Spinal cord (tissue), 9 donors: ENCODE measurements at regions not wholly inside any gene's neighbourhood (a gene's known extent, or its start where the extent isn't known, plus 50 kb on each side); places are given as distances from the start of the nearest gene placed in this dataset.
"Not testable (repeated sequence)": the region's sequence is repeated elsewhere in the genome, so short reads cannot be mapped to it uniquely, and the experiment has no call there.

Experiments used
- DNase-seq, 6 donors: peaks; one replicate each; pipeline versions ENCODE4 v3.0.0 to v3.0.0-alpha.2; 2013 to 2015; ENCODE audit warnings: low spot score in 6 of 6, low read depth in 4 of 6
- H3K27ac ChIP-seq: one replicate; pipeline ENCODE4 v1.5.1; 2013; ENCODE audit warnings: low read depth, low read length, control low read depth
- H3K27me3 ChIP-seq: one replicate; pipeline ENCODE4 v1.6.1; 2013; ENCODE audit warnings: low read length; ENCODE audit not compliant: control insufficient read depth, insufficient read depth
- H3K36me3 ChIP-seq: one replicate; pipeline ENCODE4 v1.6.1; 2013; ENCODE audit warnings: low read length; ENCODE audit not compliant: control insufficient read depth, insufficient read depth
- H3K4me1 ChIP-seq: one replicate; pipeline ENCODE4 v1.6.1; 2013; ENCODE audit warnings: low read length; ENCODE audit not compliant: control insufficient read depth, insufficient read depth
- H3K4me3 ChIP-seq: one replicate; pipeline ENCODE4 v1.5.1; 2013; ENCODE audit warnings: low read depth, low read length, control low read depth
- H3K9me3 ChIP-seq: one replicate; pipeline ENCODE4 v1.6.1; 2013; ENCODE audit warnings: low read length; ENCODE audit not compliant: control insufficient read depth, insufficient read depth
- WGBS: methylation state at CpG from one replicate; pipeline ENCODE4 v1.1.5; 2013; ENCODE audit warnings: missing lambda C conversion rate; ENCODE audit not compliant: insufficient coverage; 5-methylcytosine and 5-hydroxymethylcytosine counted together
- donor health status: healthy.

DNA sequence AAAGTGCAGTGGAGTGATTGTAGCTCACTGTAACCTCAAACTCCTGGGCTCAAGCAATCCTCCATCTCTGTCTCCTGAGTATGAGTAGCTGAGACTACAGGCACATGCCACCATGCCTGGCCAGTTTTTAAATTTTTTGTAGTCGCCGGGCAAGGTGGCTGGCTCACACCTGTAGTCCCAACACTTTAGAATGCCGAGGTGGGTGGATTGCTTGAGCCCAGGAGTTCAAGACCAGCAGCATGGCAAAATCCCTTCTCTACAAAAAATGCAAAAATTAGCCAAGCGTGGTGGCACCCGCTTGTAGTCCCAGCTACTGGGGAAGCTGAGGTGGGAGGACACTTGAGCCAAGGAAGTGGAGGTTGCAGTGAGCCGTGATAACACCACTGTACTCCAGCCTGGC lies 219.5 kb downstream of the KLHL28 start:
- H3K4me1 ChIP-seq, result no peaks in the 10 kb centered on the region
- no peak for DNase-seq
- H3K9me3 ChIP-seq, result no peaks in the 10 kb centered on the region
- H3K27me3 ChIP-seq, result no peaks in the 10 kb centered on the region
- no peaks in the 10 kb centered on the region for H3K36me3 ChIP-seq
- WGBS, result 100% methylated on average over 4 of the region's 6 CpGs
- no peak overlapping the region for H3K27ac ChIP-seq
- no peak overlapping the region for H3K4me3 ChIP-seq

DNA sequence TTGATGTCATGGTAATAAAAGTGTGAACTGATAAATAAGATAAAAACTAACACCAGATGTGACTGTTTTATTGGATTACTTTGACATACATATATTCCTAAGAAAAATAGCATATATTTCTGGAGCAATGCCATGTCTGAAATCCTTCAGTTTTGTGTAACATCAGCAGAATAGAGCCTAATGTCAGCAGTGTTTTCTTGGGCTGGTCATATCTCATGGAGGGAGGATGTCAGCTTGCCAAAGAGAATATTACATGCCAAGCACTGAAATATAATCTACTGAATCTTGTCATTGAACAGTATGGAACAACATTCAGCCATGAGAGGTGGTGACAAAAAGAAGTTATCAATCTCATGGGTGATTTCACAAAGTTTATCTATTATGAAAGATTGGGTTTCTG lies 220.3 kb downstream of the KLHL28 start:
- Histone ChIP-seq H3K36me3 (no peaks in the 10 kb centered on the region), H3K27ac (no peak overlapping the region), H3K4me1 (no peaks in the 10 kb centered on the region), H3K4me3 (no peak overlapping the region), H3K27me3 (no peaks in the 10 kb centered on the region), H3K9me3 (no peaks in the 10 kb centered on the region)
- peak in 1 of 6 donors; percentile 32 for DNase-seq

DNA sequence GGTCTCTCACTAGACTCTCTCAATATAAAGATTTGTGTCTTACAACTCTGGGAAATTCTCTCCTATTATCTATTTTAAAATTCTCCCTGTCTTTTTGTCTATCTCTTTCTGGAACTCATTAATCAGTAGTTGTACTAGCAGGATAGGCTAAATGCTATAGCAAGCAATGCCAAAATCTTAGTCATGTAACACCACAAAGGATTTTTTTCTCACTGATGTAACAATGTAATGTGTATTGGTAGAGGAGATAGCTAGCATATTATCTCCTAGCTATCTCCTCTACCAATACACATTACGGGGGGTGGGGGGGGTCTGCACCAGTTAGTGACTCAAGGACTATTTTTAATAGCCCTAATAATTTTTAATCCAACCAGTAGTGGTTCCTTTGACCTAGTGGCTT lies 225.4 kb downstream of the KLHL28 start:
- H3K4me3 ChIP-seq, result no peak overlapping the region
- H3K4me1 ChIP-seq, result no peaks in the 10 kb centered on the region
- H3K9me3 ChIP-seq, result no peaks in the 10 kb centered on the region
- H3K27ac ChIP-seq, result no peak overlapping the region
- WGBS, result no CpG with 5 or more reads among the region's 1 CpG
- H3K36me3 ChIP-seq, result no peaks in the 10 kb centered on the region
- no peaks in the 10 kb centered on the region for H3K27me3 ChIP-seq
- DNase-seq, result no peak

DNA sequence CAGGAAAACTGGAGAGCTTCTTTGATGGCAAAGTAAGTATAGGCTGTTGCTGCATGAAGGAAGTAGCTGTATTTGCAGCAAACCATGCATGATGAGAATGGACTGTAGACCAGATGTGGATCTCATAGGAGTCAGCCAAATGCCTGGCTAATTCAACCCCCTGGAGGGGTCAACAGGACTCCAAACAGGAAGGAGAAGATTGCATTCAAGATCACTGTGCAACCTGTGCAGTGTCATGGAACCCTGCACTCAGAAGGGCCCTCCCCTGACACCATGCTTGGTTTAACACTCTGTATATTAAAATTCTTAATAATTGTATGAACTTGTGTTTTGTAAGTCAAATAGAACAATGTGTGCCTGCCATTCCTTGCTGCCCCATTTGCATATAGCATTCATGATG lies 225.1 kb upstream of the FSCB start:
- no peak overlapping the region for H3K27ac ChIP-seq
- no peak overlapping the region for H3K4me3 ChIP-seq
- no peaks in the 10 kb centered on the region for H3K36me3 ChIP-seq
- no peak for DNase-seq
- H3K27me3 ChIP-seq, result no peaks in the 10 kb centered on the region
- H3K9me3 ChIP-seq, result no peaks in the 10 kb centered on the region
- H3K4me1 ChIP-seq, result no peaks in the 10 kb centered on the region

DNA sequence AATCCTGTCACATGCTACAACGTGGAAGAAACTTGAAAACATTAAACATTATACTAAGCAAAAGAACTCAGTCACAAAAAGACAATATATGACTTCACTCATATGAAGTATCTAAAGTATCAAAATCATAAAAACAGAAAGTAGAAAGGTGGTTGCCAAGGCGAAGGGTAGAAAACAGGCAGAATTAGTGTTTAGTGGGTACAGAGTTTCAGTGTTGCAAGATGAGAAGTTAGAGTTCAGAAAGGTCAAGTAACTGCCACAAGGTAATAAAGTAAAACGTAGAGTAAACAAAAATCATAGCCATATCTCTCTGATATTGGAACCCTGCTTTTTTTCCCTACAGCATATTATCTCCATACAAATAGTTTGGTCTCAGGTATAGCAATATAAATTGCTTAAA lies 223.8 kb upstream of the FSCB start:
- DNase-seq, result no peak
- no CpG with 5 or more reads among the region's 3 CpGs for WGBS
- H3K4me3 ChIP-seq, result no peak overlapping the region
- no peaks in the 10 kb centered on the region for H3K4me1 ChIP-seq
- no peaks in the 10 kb centered on the region for H3K9me3 ChIP-seq
- H3K36me3 ChIP-seq, result no peaks in the 10 kb centered on the region
- H3K27ac ChIP-seq, result no peak overlapping the region
- H3K27me3 ChIP-seq, result no peaks in the 10 kb centered on the region

- H3K36me3 ChIP-seq, DNase-seq, H3K9me3 ChIP-seq, H3K4me1 ChIP-seq, H3K27ac ChIP-seq, H3K27me3 ChIP-seq, H3K4me3 ChIP-seq: not testable (repeated sequence)
- WGBS, result no CpG with 5 or more reads among the region's 1 CpG
Observed at GRCh38 chr14:44721395-44721794, 214.3 kb upstream of the FSCB start.

GRCh38 chr14:44720707-44721106 lies 213.6 kb upstream of the FSCB start:
- Histone ChIP-seq H3K9me3 (peaks cover 4% of the 10 kb centered on the region), H3K4me3 (no peak overlapping the region), H3K27ac (no peak overlapping the region), H3K4me1 (no peaks in the 10 kb centered on the region), H3K36me3 (no peaks in the 10 kb centered on the region), H3K27me3 (no peaks in the 10 kb centered on the region)
- no peak for DNase-seq
- WGBS, result no CpG with 5 or more reads among the region's 2 CpGs

DNA sequence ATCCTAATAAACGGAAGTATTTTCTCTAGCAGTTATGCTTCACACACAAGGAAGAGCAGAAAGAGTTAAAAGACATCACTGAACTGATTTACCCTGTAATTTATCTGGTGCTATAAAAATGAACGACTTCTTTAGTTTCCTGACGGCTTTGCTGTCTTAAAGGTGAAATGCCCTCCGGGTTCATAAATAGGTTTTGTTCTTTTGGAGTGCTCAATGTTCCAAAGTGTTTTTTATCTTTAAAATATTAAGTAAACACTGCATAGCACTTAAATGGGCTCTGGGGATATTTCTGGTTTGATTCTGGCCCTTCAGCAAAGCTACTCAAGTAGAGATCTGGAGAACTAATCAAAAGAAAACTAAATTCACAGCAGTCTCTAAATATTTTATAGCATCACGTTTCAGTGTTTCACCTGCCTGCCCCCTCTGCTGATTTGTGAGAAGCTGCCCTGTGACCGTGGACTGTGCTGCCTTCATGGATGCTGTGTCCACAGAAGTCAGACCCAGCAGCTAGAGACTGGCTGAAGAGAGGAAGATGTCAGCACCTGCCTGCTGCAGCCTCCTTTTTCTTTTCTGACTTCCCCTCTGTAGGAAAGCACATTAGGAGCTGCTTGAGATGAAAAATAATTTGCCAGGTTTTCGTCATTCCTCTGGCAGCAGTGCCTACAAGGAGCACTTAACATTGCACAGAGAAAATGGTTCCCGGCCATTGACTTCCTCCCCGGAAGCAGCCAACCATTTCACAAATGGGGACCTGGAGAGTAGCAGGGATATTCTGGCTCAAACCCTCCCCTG lies 205.1 kb upstream of the FSCB start:
- H3K9me3 ChIP-seq, result no peaks in the 10 kb centered on the region
- WGBS, result 30% methylated on average over 5 of the region's 9 CpGs
- no peaks in the 10 kb centered on the region for H3K4me1 ChIP-seq
- H3K27ac ChIP-seq, result no peak overlapping the region
- H3K27me3 ChIP-seq, result no peaks in the 10 kb centered on the region
- H3K4me3 ChIP-seq, result no peak overlapping the region
- H3K36me3 ChIP-seq, result no peaks in the 10 kb centered on the region
- DNase-seq, result peak in 2 of 6 donors; percentile 11 to 85

DNA sequence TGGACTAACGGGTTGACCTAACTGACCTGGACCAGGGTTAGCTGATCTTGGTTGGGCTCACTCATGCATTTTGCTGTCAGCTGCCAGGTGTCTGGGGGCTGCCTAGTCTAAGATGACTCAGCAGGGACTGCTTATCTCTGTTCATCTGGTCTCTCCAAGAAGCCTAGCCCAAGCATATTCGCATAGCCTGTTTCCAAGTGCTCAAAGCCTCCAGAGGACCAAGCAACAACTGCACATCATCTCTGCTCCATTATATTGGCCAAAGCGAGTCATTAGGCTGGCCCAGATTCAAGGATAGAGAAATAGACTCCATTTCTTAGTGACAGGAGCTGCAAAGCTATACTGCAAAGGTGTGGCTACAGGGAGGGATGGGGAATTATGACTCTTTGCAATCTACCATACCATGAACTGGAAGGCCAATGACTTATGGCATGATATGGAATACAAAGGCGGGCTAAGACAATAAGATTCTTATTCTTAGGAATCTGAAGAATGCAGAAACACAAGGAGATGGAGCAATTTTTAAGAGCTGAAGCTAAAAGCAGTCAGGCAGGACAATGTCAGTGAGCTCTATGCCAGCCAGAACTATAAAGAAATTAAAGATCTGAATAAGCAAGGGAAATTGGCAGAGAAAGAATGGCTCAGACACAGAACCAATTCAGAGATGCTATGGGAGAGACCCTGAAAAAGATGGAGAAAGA lies 194.6 kb upstream of the FSCB start:
- no peaks in the 10 kb centered on the region for H3K9me3 ChIP-seq
- no peaks in the 10 kb centered on the region for H3K4me1 ChIP-seq
- 90% methylated on average over 2 of the region's 4 CpGs for WGBS
- H3K4me3 ChIP-seq, result no peak overlapping the region
- no peak overlapping the region for H3K27ac ChIP-seq
- DNase-seq, result no peak
- no peaks in the 10 kb centered on the region for H3K27me3 ChIP-seq
- no peaks in the 10 kb centered on the region for H3K36me3 ChIP-seq

- WGBS, result no CpG with 5 or more reads among the region's 1 CpG
- Histone ChIP-seq H3K9me3 (no peaks in the 10 kb centered on the region), H3K4me3 (no peak overlapping the region), H3K36me3 (no peaks in the 10 kb centered on the region), H3K27me3 (no peaks in the 10 kb centered on the region), H3K4me1 (no peaks in the 10 kb centered on the region), H3K27ac (no peak overlapping the region)
- DNase-seq, result no peak
Observed at GRCh38 chr14:44700694-44701093, 193.6 kb upstream of the FSCB start.
